ENCODE measurements at regions not wholly inside any gene's neighbourhood (a gene's known extent, or its start where the extent isn't known, plus 50 kb on each side); places are given as distances from the start of the nearest gene placed in this dataset.
A peak's percentile ranks its signal among the peaks of the same experiment; 100 is the strongest.

DNA sequence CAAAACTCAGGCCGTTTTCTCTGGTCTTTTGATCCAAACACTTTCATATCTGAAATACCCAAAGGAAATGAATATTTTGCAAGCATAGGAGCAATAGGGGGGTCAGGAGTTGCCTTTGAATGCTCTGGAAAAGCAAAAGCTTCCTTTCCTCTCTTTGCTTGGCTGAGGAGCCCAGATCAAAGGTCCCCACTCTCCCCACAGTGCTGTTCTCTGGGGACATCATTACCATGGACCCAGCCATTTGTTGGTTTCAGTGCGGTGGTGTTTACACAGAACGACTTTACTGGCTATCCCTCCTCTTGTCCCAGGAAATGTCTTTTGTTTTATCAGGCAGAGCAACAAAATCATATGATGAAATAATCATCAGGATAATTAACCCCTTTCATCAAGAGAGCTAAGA is 1089.1 kb downstream of the TBC1D22A start:
- DNase-seq: no peak

DNA sequence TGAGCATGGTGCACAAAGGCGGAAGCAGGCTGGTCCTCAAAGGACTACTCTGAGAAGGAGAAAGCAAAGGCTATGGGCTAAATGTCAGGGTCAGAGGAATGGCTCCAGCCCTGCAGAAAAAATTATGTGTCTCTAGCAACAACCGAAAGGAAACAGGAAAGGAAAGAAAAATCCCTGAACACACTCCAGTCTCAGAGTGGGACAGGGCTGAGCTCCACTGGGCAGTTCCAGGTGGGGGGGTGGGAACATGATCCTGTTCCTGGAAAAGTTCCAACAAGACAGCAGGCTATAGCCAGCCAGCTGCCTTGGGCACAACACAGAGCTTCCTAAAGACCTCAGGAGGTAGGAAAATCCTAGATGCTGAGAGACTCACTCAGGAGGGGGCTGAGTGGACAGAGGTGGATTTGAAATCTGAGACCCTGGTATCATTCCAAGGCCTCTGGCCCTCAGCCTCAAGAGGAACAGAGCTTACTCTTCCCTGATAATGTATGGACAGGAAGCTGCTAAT is 1088.2 kb downstream of the TBC1D22A start:
- peak; percentile 35 for DNase-seq

GRCh38 chr22:47849576-47849975 is 1087.1 kb downstream of the TBC1D22A start:
- no peak for DNase-seq

- DNase-seq: no peak
Measured at GRCh38 chr22:47848184-47848920, 1085.9 kb downstream of the TBC1D22A start.

GRCh38 chr22:47847131-47847890 is 1084.9 kb downstream of the TBC1D22A start:
- no peak for DNase-seq

GRCh38 chr22:47846206-47846605 is 1083.8 kb downstream of the TBC1D22A start:
- no peak for DNase-seq

GRCh38 chr22:47842119-47842518 is 1079.7 kb downstream of the TBC1D22A start:
- no peak for DNase-seq

GRCh38 chr22:47841156-47841555 is 1078.7 kb downstream of the TBC1D22A start:
- DNase-seq: no peak

GRCh38 chr22:47839595-47840227 is 1077.3 kb downstream of the TBC1D22A start:
- no peak for DNase-seq

GRCh38 chr22:47837703-47838102 is 1075.3 kb downstream of the TBC1D22A start:
- DNase-seq: no peak

DNA sequence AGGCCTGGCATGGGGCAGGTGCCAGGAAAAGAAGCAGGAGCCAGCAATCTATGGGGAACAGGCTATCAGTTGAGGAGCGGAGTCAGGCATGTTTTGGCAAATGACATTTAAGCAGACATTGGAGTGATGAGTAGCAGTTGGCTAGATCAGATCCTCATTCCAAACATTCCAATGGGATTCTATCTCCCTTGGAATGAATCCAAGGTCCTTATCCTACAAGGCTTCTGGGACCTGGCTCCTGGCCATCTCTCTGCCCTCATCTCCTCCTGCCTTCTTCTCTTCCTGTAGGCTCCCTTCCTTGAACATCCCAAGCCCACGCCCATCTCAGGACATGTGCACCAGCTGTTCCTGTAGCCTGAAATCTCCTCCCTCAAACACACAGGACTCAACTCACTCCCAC is 1074.5 kb downstream of the TBC1D22A start:
- no peak for DNase-seq

- no peak for DNase-seq
Measured at GRCh38 chr22:47835726-47836125, 1073.3 kb downstream of the TBC1D22A start.

GRCh38 chr22:47826016-47826415 is 1063.6 kb downstream of the TBC1D22A start:
- no peak for DNase-seq

- no peak for DNase-seq
Measured at GRCh38 chr22:47822422-47822821, 1060.0 kb downstream of the TBC1D22A start.

DNA sequence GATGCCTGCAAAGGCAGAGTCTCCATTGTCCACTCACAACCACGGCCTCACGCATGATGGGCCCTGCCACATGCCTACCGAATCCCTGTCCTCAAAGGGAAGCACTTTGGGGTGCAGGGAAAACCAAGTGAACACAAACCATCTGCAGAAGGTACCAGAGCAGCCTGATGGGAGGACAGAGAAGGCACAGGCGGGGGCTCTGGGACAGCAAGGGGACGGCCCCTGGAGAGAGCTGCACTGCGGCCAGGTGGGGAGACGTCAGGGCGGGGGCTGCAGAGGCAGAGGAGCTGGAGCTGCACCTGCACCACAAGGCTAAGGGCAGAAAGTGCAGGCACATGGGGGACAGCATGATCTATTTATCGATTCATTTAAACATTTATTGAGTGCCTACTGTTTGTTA is 1056.0 kb downstream of the TBC1D22A start:
- DNase-seq: no peak

GRCh38 chr22:47817380-47817779 is 1054.9 kb downstream of the TBC1D22A start:
- no peak for DNase-seq

DNA sequence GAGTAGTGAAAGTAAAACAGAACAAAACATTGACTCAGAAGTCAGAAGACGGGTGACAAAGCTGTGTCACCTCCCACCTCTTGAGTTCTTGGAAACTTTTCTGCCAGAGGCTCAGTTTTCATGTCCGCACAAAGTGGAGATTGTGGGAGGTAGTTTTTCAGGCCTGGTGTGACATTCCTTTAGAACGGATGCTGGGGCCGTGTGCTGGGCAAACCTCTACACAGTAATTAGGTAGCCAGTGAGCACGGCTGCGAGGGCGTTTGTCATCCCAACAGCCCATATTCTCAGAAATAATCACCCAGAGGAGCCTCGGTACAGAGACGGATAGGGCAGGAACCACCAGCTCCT is 1054.4 kb downstream of the TBC1D22A start:
- DNase-seq: no peak

- DNase-seq: no peak
Measured at GRCh38 chr22:47816121-47816862, 1053.8 kb downstream of the TBC1D22A start.

GRCh38 chr22:47814474-47814873 is 1052.0 kb downstream of the TBC1D22A start:
- DNase-seq: no peak

GRCh38 chr22:47813661-47814060 is 1051.2 kb downstream of the TBC1D22A start:
- DNase-seq: no peak

DNA sequence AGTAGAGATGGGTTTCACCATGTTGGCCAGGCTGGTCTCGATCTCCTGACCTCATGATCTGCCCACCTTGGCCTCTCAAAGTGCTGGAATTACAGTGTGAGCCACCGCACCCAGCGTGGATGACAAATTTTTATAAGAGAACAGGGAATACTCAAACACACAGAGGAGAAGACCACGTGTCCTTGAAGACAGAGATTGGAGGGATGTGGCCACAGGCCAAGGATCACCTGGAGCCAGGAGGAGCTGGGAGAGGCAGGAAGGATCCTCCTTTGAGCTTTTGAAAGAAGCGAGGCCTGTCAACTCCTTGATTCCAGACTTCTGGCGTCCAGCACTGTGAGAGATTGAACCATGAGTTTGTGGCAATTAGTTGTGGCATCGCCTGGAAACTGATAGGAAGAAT is 1049.5 kb downstream of the TBC1D22A start:
- no peak for DNase-seq

GRCh38 chr22:47810505-47811500 is 1048.4 kb downstream of the TBC1D22A start:
- DNase-seq: no peak
